Testis (tissue), 2 donors: ENCODE measurements at regions not wholly inside any gene's neighbourhood (a gene's known extent, or its start where the extent isn't known, plus 50 kb on each side); places are given as distances from the start of the nearest gene placed in this dataset.

Experiments
- DNase-seq: peaks from one replicate; pipeline ENCODE4 v3.0.0-alpha.2; 2019
- H3K27ac ChIP-seq, 2 donors: fragments of 200-600 bp; sonication (generic); one replicate each; pipeline ENCODE4 v1.5.1; 2019
- H3K27me3 ChIP-seq: fragments of 200-600 bp; sonication (generic); one replicate; pipeline ENCODE4 v1.5.1; 2019
- H3K36me3 ChIP-seq: fragments of 200-600 bp; sonication (generic); one replicate; pipeline ENCODE4 v1.5.1; 2017; ENCODE audit warnings: low read depth; ENCODE audit errors: missing control alignments
- H3K4me1 ChIP-seq: fragments of 200-600 bp; sonication (generic); one replicate; pipeline ENCODE4 v1.5.1; 2019
- H3K4me3 ChIP-seq, 2 donors: fragments of 200-600 bp; sonication (generic); one replicate each; pipeline ENCODE4 v1.5.1; 2017 to 2019
- H3K9me3 ChIP-seq: fragments of 200-600 bp; sonication (generic); one replicate; pipeline ENCODE4 v1.5.1; 2017
- CTCF ChIP-seq, 3 experiments: fragments of 450-650 bp in 2 of 3; fragments of 200-600 bp in 1 of 3; sonication (generic) in 1 of 3; IDR thresholded peaks; one replicate each; pipeline ENCODE4 v1.5.1; 2016 to 2019; ENCODE audit warnings: antibody characterized with exemption in 3 of 3, mild to moderate bottlenecking in 2 of 3, moderate library complexity in 1 of 3
- POLR2A ChIP-seq: fragments of 450-650 bp; IDR thresholded peaks from one replicate; pipeline ENCODE4 v1.6.1; 2017; ENCODE audit warnings: antibody characterized with exemption, mild to moderate bottlenecking, moderate library complexity
- WGBS, 2 donors: methylation state at CpG; one replicate each; pipeline ENCODE4 v1.1.5; 2018; 5-methylcytosine and 5-hydroxymethylcytosine counted together
- intact Hi-C: fragments of 100-400 bp; cut with DNase I; formaldehyde crosslinking; loops from one replicate; pipeline ENCODE4 v1.15.1; 2023; ENCODE audit warnings: low total_unique reads

- DNase-seq, result no peak
- no peaks in the 10 kb centered on the region for H3K36me3 ChIP-seq
- H3K4me3 ChIP-seq, result no peak overlapping the region
- TF ChIP-seq CTCF (IDR thresholded peaks at IDR 0.05) (no peak), POLR2A (no peak)
- intact Hi-C loops, result no loop called here
- no peaks in the 10 kb centered on the region for H3K9me3 ChIP-seq
- H3K27ac ChIP-seq, result no peak overlapping the region
- H3K4me1 ChIP-seq, result no peaks in the 10 kb centered on the region
- H3K27me3 ChIP-seq, result no peaks in the 10 kb centered on the region
- WGBS, 2 donors, result 90 to 100% methylated on average over 1 of the region's 1 CpG
Measured at GRCh38 chr2:191612496-191612895, 65.4 kb upstream of the NABP1 start.

- Histone ChIP-seq H3K27me3 (no peaks in the 10 kb centered on the region), H3K4me1 (no peaks in the 10 kb centered on the region), H3K36me3 (no peaks in the 10 kb centered on the region), H3K9me3 (no peaks in the 10 kb centered on the region), H3K4me3 (no peak overlapping the region), H3K27ac (no peak overlapping the region)
- 71 to 84% methylated on average over 3 of the region's 3 CpGs for WGBS, 2 donors
- TF ChIP-seq POLR2A (no peak), CTCF (IDR thresholded peaks at IDR 0.05) (no peak)
- intact Hi-C loops, result no loop called here
- no peak for DNase-seq
Measured at GRCh38 chr2:191614759-191615158, 63.2 kb upstream of the NABP1 start.

GRCh38 chr2:191615596-191615995, 62.3 kb upstream of the NABP1 start:
- H3K27me3 ChIP-seq, result no peaks in the 10 kb centered on the region
- TF ChIP-seq POLR2A (no peak), CTCF (IDR thresholded peaks at IDR 0.05) (no peak)
- 57 to 91% methylated on average over 3 of the region's 3 CpGs for WGBS, 2 donors
- H3K27ac ChIP-seq, result no peak overlapping the region
- no peaks in the 10 kb centered on the region for H3K9me3 ChIP-seq
- no peak for DNase-seq
- H3K4me1 ChIP-seq, result no peaks in the 10 kb centered on the region
- no peak overlapping the region for H3K4me3 ChIP-seq
- no peaks in the 10 kb centered on the region for H3K36me3 ChIP-seq
- intact Hi-C loops, result no loop called here

GRCh38 chr2:191617575-191617974, 60.4 kb upstream of the NABP1 start:
- WGBS, 2 donors, result 81 to 83% methylated on average over 4 of the region's 4 CpGs
- Histone ChIP-seq H3K27me3 (no peaks in the 10 kb centered on the region), H3K27ac (no peak overlapping the region), H3K4me1 (no peaks in the 10 kb centered on the region), H3K36me3 (no peaks in the 10 kb centered on the region), H3K4me3 (no peak overlapping the region), H3K9me3 (no peaks in the 10 kb centered on the region)
- no peak for DNase-seq
- intact Hi-C loops, result no loop called here
- TF ChIP-seq POLR2A (no peak), CTCF (IDR thresholded peaks at IDR 0.05) (no peak)

- no peak overlapping the region for H3K27ac ChIP-seq
Measured at GRCh38 chr2:191618046-191618780, 59.7 kb upstream of the NABP1 start.

More at GRCh38 chr2:191618046-191618780, 59.7 kb upstream of the NABP1 start:
- Histone ChIP-seq H3K36me3 (no peaks in the 10 kb centered on the region), H3K4me3 (no peak overlapping the region), H3K4me1 (no peaks in the 10 kb centered on the region), H3K9me3 (no peaks in the 10 kb centered on the region), H3K27me3 (no peaks in the 10 kb centered on the region)
- TF ChIP-seq CTCF (IDR thresholded peaks at IDR 0.05) (no peak), POLR2A (no peak)
- 68 to 75% methylated on average over 3 of the region's 3 CpGs for WGBS, 2 donors
- intact Hi-C loops, result no loop called here
- no peak for DNase-seq
